ENCODE measurements at regions not wholly inside any gene's neighbourhood (a gene's known extent, or its start where the extent isn't known, plus 50 kb on each side); places are given as distances from the start of the nearest gene placed in this dataset.

GRCh38 chr4:183807420-183808096, 97.5 kb upstream of the STOX2 start (continued):
- no peak for TF ChIP-seq RREB1 (CRISPR knock-in tag; IDR thresholded peaks at IDR 0.05)

- BruUV-seq (replicated peaks), result no TSS peak
- H3K36me3 ChIP-seq (ENCODE audit: control insufficient read depth, insufficient read depth, low read length), result no peaks in the 10 kb centered on the region
- no peak overlapping the region for H2AFZ ChIP-seq (ENCODE audit: low read depth, low read length)
- WGBS (ENCODE audit: insufficient coverage, low coverage, missing lambda C conversion rate), result 17% methylated on average over 9 of the region's 9 CpGs
- in situ Hi-C loops (cut with MboI), result no loop called here
- no peak overlapping the region for H3K4me3 ChIP-seq
- no peak overlapping the region for H3K4me2 ChIP-seq (ENCODE audit: insufficient read depth, low read length)
- no peaks in the 10 kb centered on the region for H3K9me1 ChIP-seq (ENCODE audit: control insufficient read depth, insufficient read depth, low read length)
- H3K9me3 ChIP-seq (replicated peaks; ENCODE audit: control insufficient read depth, insufficient read depth, low read depth, low read length), result no peaks in the 10 kb centered on the region
- FAIRE-seq, result no peak
- H4K20me1 ChIP-seq (replicated peaks; ENCODE audit: control insufficient read depth, insufficient read depth, low read length), result no peaks in the 10 kb centered on the region
- TF ChIP-seq TCF3 (CRISPR knock-in tag; IDR thresholded peaks at IDR 0.05) (no peak), ELF4 (CRISPR knock-in tag; IDR thresholded peaks at IDR 0.05) (no peak)
- POLR2A ChIA-PET, result interaction anchor here (0.6 kb wide), 1 partner anchor 354 kb away, joined by 4 read pairs; no protein-coding TSS in a partner anchor
- no peak overlapping the region for H3K27ac ChIP-seq (ENCODE audit: extremely low read depth, low read depth, low read length)
- H3K27me3 ChIP-seq (ENCODE audit: control insufficient read depth in 2 of 2, insufficient read depth in 2 of 2, low read length in 2 of 2), result peaks cover 20 to 25% of the 10 kb centered on the region in 2 experiments
- no peaks in the 10 kb centered on the region for H3K79me2 ChIP-seq (ENCODE audit: control insufficient read depth, insufficient read depth, low read length)
- no peak for DNase-seq (ENCODE audit: extremely low read depth in 1 of 4, low spot score in 3 of 4)
- ATAC-seq, result peak; percentile 55
- CTCF ChIA-PET (ENCODE audit: low intra/inter-chr PET ratio), result no interaction called here
- intact Hi-C loops (cut with micrococcal nuclease), result no loop called here
- no peak overlapping the region for H3K9ac ChIP-seq (ENCODE audit: insufficient read depth in 1 of 2, low read depth in 2 of 2, low read length in 2 of 2)
- no peaks in the 10 kb centered on the region for H3K4me1 ChIP-seq (replicated peaks in 1 of 2; ENCODE audit: control insufficient read depth in 2 of 2, insufficient read depth in 2 of 2, low read length in 2 of 2)
Measured at GRCh38 chr4:183808097-183808456, 97.0 kb upstream of the STOX2 start.
